K562 (cell line): ENCODE measurements at regions not wholly inside any gene's neighbourhood (a gene's known extent, or its start where the extent isn't known, plus 50 kb on each side); places are given as distances from the start of the nearest gene placed in this dataset.

Experiments used
- ATAC-seq: fragments of 200-7000 bp; cut with Tn5 transposase; 3 replicates; pipeline ENCODE4 v1.9.1; 2020; ENCODE audit warnings: moderate library complexity
- BruUV-seq: library from RNA; stranded (reverse); fragments of 400-500 nt; replicated peaks from 2 replicates; lab custom pipeline; 2021; lab: Mats Ljungman, UMichigan
- CTCF ChIA-PET: fragments of 300-600 bp; formaldehyde crosslinking; extraction: SDS; loops from one replicate; lab custom pipeline; 2021; ENCODE audit warnings: low intra/inter-chr PET ratio; lab: Yijun Ruan, JAX
- POLR2A ChIA-PET: fragments of 300-600, 350-650 bp; sonication (Branson Sonifier 250); formaldehyde crosslinking; extraction: SDS; loops from one replicate; lab custom pipeline; 2021; ENCODE audit warnings: antibody characterized with exemption, inconsistent platforms; lab: Yijun Ruan, JAX
- DNase-seq, 4 experiments: peaks; one replicate each; pipeline versions ENCODE4 v3.0.0 to v3.0.0-alpha.2; 2011 to 2018; ENCODE audit warnings: low spot score in 3 of 4, mixed read lengths in 3 of 4; ENCODE audit errors: extremely low read depth in 1 of 4
- FAIRE-seq: peaks from 2 replicates; lab custom pipeline; 2011; peaks lifted over from hg19 to GRCh38; lab: Jason Lieb, UNC
- H2AFZ ChIP-seq: 2 replicates; pipeline ENCODE4 v1.6.0; 2011; ENCODE audit warnings: low read depth, low read length, control low read depth, inconsistent platforms
- H3K27ac ChIP-seq: fragments of 200-600 bp; 3 replicates; pipeline ENCODE4 v1.8.0; 2011; ENCODE audit warnings: low read depth, mild to moderate bottlenecking, control low read depth, inconsistent platforms, low read length, moderate library complexity, mixed read lengths; ENCODE audit errors: extremely low read depth
- H3K27me3 ChIP-seq, 2 experiments: fragments of 300-600 bp in 1 of 2; 2 replicates in 1 of 2; 3 replicates in 1 of 2; pipeline versions ENCODE4 v1.6.0 to v1.8.0; 2011; ENCODE audit warnings: inconsistent platforms in 2 of 2, low read length in 2 of 2, mild to moderate bottlenecking in 1 of 2, mixed read lengths in 1 of 2, moderate library complexity in 1 of 2; ENCODE audit not compliant: control insufficient read depth in 2 of 2, insufficient read depth in 2 of 2
- H3K36me3 ChIP-seq: fragments of 300-600 bp; 3 replicates; pipeline ENCODE4 v1.8.0; 2011; ENCODE audit warnings: mild to moderate bottlenecking, low read length, inconsistent platforms; ENCODE audit not compliant: control insufficient read depth, insufficient read depth
- H3K4me1 ChIP-seq, 2 experiments: fragments of 200-600 bp in 1 of 2; replicated peaks in 1 of 2; 2 replicates in 1 of 2; 3 replicates in 1 of 2; pipeline versions ENCODE4 v1.5.1 to v1.8.0; 2011; ENCODE audit warnings: inconsistent platforms in 2 of 2, low read length in 2 of 2, mild to moderate bottlenecking in 1 of 2, mixed read lengths in 1 of 2, moderate library complexity in 1 of 2; ENCODE audit not compliant: control insufficient read depth in 2 of 2, insufficient read depth in 2 of 2
- H3K4me2 ChIP-seq: 2 replicates; pipeline ENCODE4 v1.6.1; 2011; ENCODE audit warnings: low read length, control low read depth, inconsistent platforms, mixed read lengths; ENCODE audit not compliant: insufficient read depth
- H3K4me3 ChIP-seq: fragments of 200-600 bp; sonication (generic), shearing (Covaris generic); 2 replicates; pipeline ENCODE4 v1.5.1; 2016; ENCODE audit warnings: control low read depth, inconsistent platforms
- H3K79me2 ChIP-seq: fragments of 200-600 bp; 3 replicates; pipeline ENCODE4 v1.8.0; 2011; ENCODE audit warnings: low read length, inconsistent platforms; ENCODE audit not compliant: control insufficient read depth, insufficient read depth
- H3K9ac ChIP-seq, 2 experiments: 2 replicates each; pipeline versions ENCODE4 v1.6.0 to v1.6.1; 2011; ENCODE audit warnings: low read depth in 2 of 2, low read length in 2 of 2, control low read depth in 1 of 2, inconsistent platforms in 1 of 2, mild to moderate bottlenecking in 1 of 2, mixed read lengths in 1 of 2; ENCODE audit not compliant: insufficient read depth in 1 of 2
- H3K9me1 ChIP-seq: one replicate; pipeline ENCODE4 v1.6.0; 2011; ENCODE audit warnings: inconsistent platforms, mild to moderate bottlenecking, low read length, moderate library complexity; ENCODE audit not compliant: control insufficient read depth, insufficient read depth
- H3K9me3 ChIP-seq: replicated peaks from 2 replicates; pipeline ENCODE4 v1.5.1; 2011; ENCODE audit warnings: low read depth, low read length, inconsistent platforms; ENCODE audit not compliant: control insufficient read depth, insufficient read depth
- H4K20me1 ChIP-seq: replicated peaks from 2 replicates; pipeline ENCODE4 v1.6.1; 2011; ENCODE audit warnings: low read length, inconsistent platforms, mixed read lengths; ENCODE audit not compliant: control insufficient read depth, insufficient read depth
- BRCA1 ChIP-seq, 2 experiments: fragments of 450-650 bp in 1 of 2; sonication (generic) in 1 of 2; formaldehyde crosslinking in 1 of 2; IDR thresholded peaks; 2 replicates each; pipeline versions ENCODE4 v1.5.0 to v1.6.1; 2017 to 2020; ENCODE audit warnings: mild to moderate bottlenecking in 1 of 2, missing genetic modification reagents in 1 of 2
- CREB1 ChIP-seq, 2 experiments: sonication (generic) in 1 of 2; formaldehyde crosslinking in 1 of 2; IDR thresholded peaks; 2 replicates each; pipeline versions ENCODE4 v1.6.1 to v1.8.0; 2012 to 2022; ENCODE audit warnings: inconsistent platforms in 1 of 2, mild to moderate bottlenecking in 1 of 2, missing genetic modification reagents in 1 of 2, moderate library complexity in 1 of 2
- HDAC1 ChIP-seq, 2 experiments: fragments of 450-650 bp; IDR thresholded peaks; 2 replicates each; pipeline ENCODE4 v1.6.1; 2016 to 2017; ENCODE audit warnings: inconsistent platforms in 1 of 2, mild to moderate bottlenecking in 1 of 2, moderate library complexity in 1 of 2
- LCOR ChIP-seq: sonication (generic); formaldehyde crosslinking; IDR thresholded peaks from 2 replicates; pipeline ENCODE4 v1.8.0; 2022; ENCODE audit warnings: mild to moderate bottlenecking, missing genetic modification reagents
- MTA3 ChIP-seq: fragments of 450-650 bp; formaldehyde crosslinking; IDR thresholded peaks from 2 replicates; pipeline ENCODE4 v1.6.1; 2017; ENCODE audit warnings: mild to moderate bottlenecking, borderline replicate concordance
- RAD21 ChIP-seq, 2 experiments: fragments of 250-450 bp in 1 of 2; fragments of 450-650 bp in 1 of 2; sonication (Bioruptor Pico) in 1 of 2; formaldehyde crosslinking in 1 of 2; IDR thresholded peaks in 1 of 2; conservative IDR thresholded peaks in 1 of 2; 2 replicates each; pipeline versions ENCODE4 v1.4.0 to v1.8.0; 2020 to 2022; ENCODE audit warnings: mild to moderate bottlenecking in 2 of 2, moderate library complexity in 1 of 2
- RBFOX2 ChIP-seq: fragments of 200-400 bp; formaldehyde crosslinking; IDR thresholded peaks from 2 replicates; pipeline ENCODE4 v1.6.1; 2017; ENCODE audit warnings: low read depth, mild to moderate bottlenecking, low read length, moderate library complexity
- SRSF1 ChIP-seq: fragments of 200-400 bp; formaldehyde crosslinking; IDR thresholded peaks from 2 replicates; pipeline ENCODE4 v1.6.1; 2017; ENCODE audit warnings: mild to moderate bottlenecking, low read depth, low read length, moderate library complexity
- STAT5A ChIP-seq: IDR thresholded peaks from 2 replicates; pipeline ENCODE4 v1.6.1; 2012; ENCODE audit warnings: low read length, inconsistent platforms, borderline replicate concordance
- ZBTB7A ChIP-seq: IDR thresholded peaks from 2 replicates; pipeline ENCODE4 v1.6.1; 2011; ENCODE audit warnings: low read depth, mild to moderate bottlenecking, low read length, moderate library complexity, borderline replicate concordance; ENCODE audit not compliant: control insufficient read depth
- ZNF316 ChIP-seq: fragments of 450-650 bp; IDR thresholded peaks from 2 replicates; pipeline ENCODE4 v1.6.1; 2016
- ZNF408 ChIP-seq: fragments of 250-450 bp; sonication (Bioruptor Pico); IDR thresholded peaks from 2 replicates; pipeline ENCODE4 v1.4.0; 2020; ENCODE audit warnings: low read depth, mild to moderate bottlenecking, moderate library complexity
- ZNF764 ChIP-seq: fragments of 250-450 bp; sonication (Bioruptor Pico); IDR thresholded peaks from 2 replicates; pipeline ENCODE4 v1.4.0; 2020; ENCODE audit warnings: low read depth, mild to moderate bottlenecking, moderate library complexity
- WGBS: fragments of 100-300 bp; shearing (Covaris generic); methylation state at CpG from one replicate; pipeline ENCODE4 v1.1.6; 2016; ENCODE audit warnings: low coverage, mixed read lengths; ENCODE audit not compliant: insufficient coverage; ENCODE audit errors: missing lambda C conversion rate; 5-methylcytosine and 5-hydroxymethylcytosine counted together
- in situ Hi-C: fragments of 300-500 bp; cut with MboI; formaldehyde crosslinking; loops from 4 replicates; pipeline ENCODE4 v1.15.0; 2018; ENCODE audit warnings: inconsistent platforms, mixed read lengths
- intact Hi-C: fragments of 100-400 bp; cut with micrococcal nuclease; formaldehyde crosslinking; loops from 2 replicates; pipeline ENCODE4 v1.14.2; 2022
- TF ChIP-seq, protein P1 (sequence below): sonication (generic); formaldehyde crosslinking; IDR thresholded peaks from 2 replicates; pipeline ENCODE4 v1.8.0; 2022; ENCODE audit warnings: mild to moderate bottlenecking, missing genetic modification reagents
- TF ChIP-seq, protein P2 (sequence below), 2 experiments: fragments of 200-800 bp in 1 of 2; sonication (Bioruptor generic) in 1 of 2; sonication (generic) in 1 of 2; formaldehyde crosslinking in 1 of 2; IDR thresholded peaks in 1 of 2; conservative IDR thresholded peaks in 1 of 2; 2 replicates each; pipeline versions ENCODE4 v1.5.0 to v1.6.1; 2016 to 2020; ENCODE audit warnings: missing compliant biosample characterization in 1 of 2, missing genetic modification characterization in 1 of 2, missing genetic modification reagents in 1 of 2

DNA sequence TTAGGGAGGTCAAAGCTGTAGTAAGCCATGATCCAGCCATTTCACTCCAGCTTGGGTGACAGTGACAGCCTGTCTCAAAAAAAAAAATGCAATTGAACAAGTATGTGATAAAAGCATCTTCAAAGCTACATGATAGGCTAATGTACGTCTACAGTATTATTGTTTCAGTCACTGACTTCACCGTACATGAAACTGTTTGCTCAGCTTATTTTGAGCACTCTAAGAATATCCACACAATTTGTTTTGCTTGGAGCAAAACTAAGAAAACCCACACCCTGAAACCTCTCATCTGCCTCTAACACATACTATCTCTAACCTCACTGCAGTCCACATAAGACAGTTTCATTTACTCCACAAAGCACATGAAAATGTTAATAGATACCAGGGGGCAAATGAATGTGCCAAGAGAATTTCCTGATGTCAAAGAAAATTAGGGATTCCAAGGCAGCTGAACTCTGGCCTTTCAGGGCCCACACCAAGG is 60.7 kb downstream of the KCNA4 start:
- no peak overlapping the region for H3K27ac ChIP-seq
- ChIA-PET CTCF (no interaction called here), POLR2A (no interaction called here)
- no peak overlapping the region for H3K9ac ChIP-seq
- no peak for TF ChIP-seq HDAC1 (IDR thresholded peaks at IDR 0.05)
- TF ChIP-seq ZNF316: peak; percentile 25; the same call in 1 of the 2 replicates
- in situ Hi-C loops: no loop called here
- no peak for FAIRE-seq
- no peak overlapping the region for H3K4me2 ChIP-seq
- no peaks in the 10 kb centered on the region for H3K4me1 ChIP-seq
- no peak for DNase-seq
- intact Hi-C loops: no loop called here
- H3K79me2 ChIP-seq: no peaks in the 10 kb centered on the region
- no peaks in the 10 kb centered on the region for H4K20me1 ChIP-seq
- no peaks in the 10 kb centered on the region for H3K9me3 ChIP-seq
- no peak overlapping the region for H3K4me3 ChIP-seq
- 10% methylated on average over 2 of the region's 2 CpGs for WGBS
- H3K36me3 ChIP-seq: no peaks in the 10 kb centered on the region
- no peaks in the 10 kb centered on the region for H3K27me3 ChIP-seq
- BruUV-seq: no TSS peak
- no peaks in the 10 kb centered on the region for H3K9me1 ChIP-seq
- no peak for ATAC-seq
- no peak overlapping the region for H2AFZ ChIP-seq

GRCh38 chr11:29943347-29943746 is 73.5 kb downstream of the KCNA4 start:
- no peaks in the 10 kb centered on the region for H3K9me1 ChIP-seq
- H3K4me2 ChIP-seq: no peak overlapping the region
- no peaks in the 10 kb centered on the region; the same call in 1 of the 2 replicates for H3K9me3 ChIP-seq
- ATAC-seq (no peak), DNase-seq (no peak), FAIRE-seq (no peak)
- no peak overlapping the region for H3K4me3 ChIP-seq
- POLR2A ChIA-PET: no interaction called here
- no peaks in the 10 kb centered on the region for H3K4me1 ChIP-seq
- no peak overlapping the region for H2AFZ ChIP-seq
- H3K36me3 ChIP-seq: no peaks in the 10 kb centered on the region
- intact Hi-C loops: no loop called here
- H4K20me1 ChIP-seq: no peaks in the 10 kb centered on the region
- CTCF ChIA-PET: no interaction called here
- H3K79me2 ChIP-seq: no peaks in the 10 kb centered on the region
- H3K27ac ChIP-seq: no peak overlapping the region
- in situ Hi-C loops: no loop called here
- no TSS peak for BruUV-seq
- H3K27me3 ChIP-seq: no peaks in the 10 kb centered on the region
- no peak overlapping the region for H3K9ac ChIP-seq
- TF ChIP-seq BRCA1 (IDR thresholded peaks at IDR 0.05) (no peak), BRCA1 (CRISPR knock-in tag; IDR thresholded peaks at IDR 0.05) (no peak), MTA3 (no peak), RAD21 (CRISPR knock-in tag; conservative IDR thresholded peaks at IDR 0.05 in 1 of 2, IDR thresholded peaks at IDR 0.05 in 1 of 2) (no peak), RBFOX2 (no peak), ZNF764 (no peak), LCOR (CRISPR knock-in tag) (no peak), ZNF408 (no peak), STAT5A (no peak), ZBTB7A (no peak), SRSF1 (no peak), CREB1 (IDR thresholded peaks at IDR 0.05) (no peak), CREB1 (CRISPR knock-in tag; IDR thresholded peaks at IDR 0.05) (no peak)
- TF ChIP-seq, protein P1, sequence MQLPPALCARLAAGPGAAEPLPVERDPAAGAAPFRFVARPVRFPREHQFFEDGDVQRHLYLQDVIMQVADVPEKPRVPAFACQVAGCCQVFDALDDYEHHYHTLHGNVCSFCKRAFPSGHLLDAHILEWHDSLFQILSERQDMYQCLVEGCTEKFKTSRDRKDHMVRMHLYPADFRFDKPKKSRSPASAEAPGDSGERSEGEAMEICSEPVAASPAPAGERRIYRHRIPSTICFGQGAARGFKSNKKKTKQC (CRISPR knock-in tag): no peak
- TF ChIP-seq, protein P2, sequence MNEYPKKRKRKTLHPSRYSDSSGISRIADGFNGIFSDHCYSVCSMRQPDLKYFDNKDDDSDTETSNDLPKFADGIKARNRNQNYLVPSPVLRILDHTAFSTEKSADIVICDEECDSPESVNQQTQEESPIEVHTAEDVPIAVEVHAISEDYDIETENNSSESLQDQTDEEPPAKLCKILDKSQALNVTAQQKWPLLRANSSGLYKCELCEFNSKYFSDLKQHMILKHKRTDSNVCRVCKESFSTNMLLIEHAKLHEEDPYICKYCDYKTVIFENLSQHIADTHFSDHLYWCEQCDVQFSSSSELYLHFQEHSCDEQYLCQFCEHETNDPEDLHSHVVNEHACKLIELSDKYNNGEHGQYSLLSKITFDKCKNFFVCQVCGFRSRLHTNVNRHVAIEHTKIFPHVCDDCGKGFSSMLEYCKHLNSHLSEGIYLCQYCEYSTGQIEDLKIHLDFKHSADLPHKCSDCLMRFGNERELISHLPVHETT (CRISPR knock-in tag; conservative IDR thresholded peaks at IDR 0.05 in 1 of 2, IDR thresholded peaks at IDR 0.05 in 1 of 2): no peak
